ENCODE measurements at regions not wholly inside any gene's neighbourhood (a gene's known extent, or its start where the extent isn't known, plus 50 kb on each side); places are given as distances from the start of the nearest gene placed in this dataset.

DNA sequence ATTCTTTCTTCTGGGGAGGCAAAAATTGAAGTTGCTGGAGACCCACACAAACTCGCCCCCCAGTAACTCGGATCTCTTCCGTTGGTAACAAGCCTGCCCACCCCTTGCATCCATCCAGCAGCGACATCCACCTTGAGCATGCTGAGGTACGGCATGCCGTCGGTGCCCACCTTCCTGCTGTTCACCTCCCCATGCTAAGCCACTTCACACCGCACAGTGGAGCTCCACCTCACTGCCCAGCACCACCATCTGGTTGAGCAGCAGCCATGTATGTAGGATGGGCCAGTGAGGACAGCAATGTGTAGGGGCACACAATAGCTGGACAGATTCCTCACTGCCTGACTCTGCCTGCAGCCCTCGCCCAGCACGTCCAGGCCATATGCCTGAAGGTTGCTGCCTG, 138.1 kb upstream of the ZNF92 start:
- no peak for TF ChIP-seq POLR2AphosphoS5 (IDR thresholded peaks at IDR 0.05)
- TF ChIP-seq, protein P1, sequence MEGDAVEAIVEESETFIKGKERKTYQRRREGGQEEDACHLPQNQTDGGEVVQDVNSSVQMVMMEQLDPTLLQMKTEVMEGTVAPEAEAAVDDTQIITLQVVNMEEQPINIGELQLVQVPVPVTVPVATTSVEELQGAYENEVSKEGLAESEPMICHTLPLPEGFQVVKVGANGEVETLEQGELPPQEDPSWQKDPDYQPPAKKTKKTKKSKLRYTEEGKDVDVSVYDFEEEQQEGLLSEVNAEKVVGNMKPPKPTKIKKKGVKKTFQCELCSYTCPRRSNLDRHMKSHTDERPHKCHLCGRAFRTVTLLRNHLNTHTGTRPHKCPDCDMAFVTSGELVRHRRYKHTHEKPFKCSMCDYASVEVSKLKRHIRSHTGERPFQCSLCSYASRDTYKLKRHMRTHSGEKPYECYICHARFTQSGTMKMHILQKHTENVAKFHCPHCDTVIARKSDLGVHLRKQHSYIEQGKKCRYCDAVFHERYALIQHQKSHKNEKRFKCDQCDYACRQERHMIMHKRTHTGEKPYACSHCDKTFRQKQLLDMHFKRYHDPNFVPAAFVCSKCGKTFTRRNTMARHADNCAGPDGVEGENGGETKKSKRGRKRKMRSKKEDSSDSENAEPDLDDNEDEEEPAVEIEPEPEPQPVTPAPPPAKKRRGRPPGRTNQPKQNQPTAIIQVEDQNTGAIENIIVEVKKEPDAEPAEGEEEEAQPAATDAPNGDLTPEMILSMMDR (IDR thresholded peaks at IDR 0.05): no peak

Data from gastroesophageal sphincter (tissue), 3 donors.